ENCODE measurements at regions not wholly inside any gene's neighbourhood (a gene's known extent, or its start where the extent isn't known, plus 50 kb on each side); places are given as distances from the start of the nearest gene placed in this dataset.

DNA sequence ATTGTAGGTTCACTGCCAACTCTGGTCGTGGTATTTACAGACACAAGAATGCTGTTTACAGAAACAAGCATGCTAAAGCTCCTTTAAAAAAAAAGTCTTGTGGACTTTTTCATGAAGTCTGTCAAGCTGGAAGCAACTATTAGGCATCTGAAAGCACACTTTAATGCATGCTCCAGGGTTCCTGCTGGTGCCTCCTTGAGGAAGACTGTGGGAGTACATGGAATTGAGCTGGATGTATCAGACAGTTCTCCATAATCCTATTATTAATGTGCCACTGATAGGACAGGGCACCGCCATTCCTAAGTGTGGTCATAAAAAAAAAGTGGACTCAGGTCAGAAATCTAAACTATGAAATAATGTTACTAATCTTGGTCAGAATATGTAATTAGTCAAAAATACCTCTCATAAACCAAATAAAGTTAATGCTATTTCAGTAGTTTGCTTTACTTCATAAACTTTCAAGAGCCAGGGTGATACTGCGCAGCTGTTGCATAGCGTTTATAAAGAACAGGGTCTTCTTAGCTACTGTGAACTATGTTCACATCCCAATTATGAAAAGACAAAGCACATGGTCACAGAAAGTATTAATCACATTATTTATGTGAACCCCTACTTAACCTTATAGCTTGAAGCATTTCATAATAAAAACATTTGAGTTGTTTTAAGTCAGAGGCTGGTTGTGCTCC, 390.8 kb upstream of the PTGER4 start:
- in situ Hi-C loops (cut with MboI; ENCODE audit: low sequenced_read_pairs), result no loop called here

DNA sequence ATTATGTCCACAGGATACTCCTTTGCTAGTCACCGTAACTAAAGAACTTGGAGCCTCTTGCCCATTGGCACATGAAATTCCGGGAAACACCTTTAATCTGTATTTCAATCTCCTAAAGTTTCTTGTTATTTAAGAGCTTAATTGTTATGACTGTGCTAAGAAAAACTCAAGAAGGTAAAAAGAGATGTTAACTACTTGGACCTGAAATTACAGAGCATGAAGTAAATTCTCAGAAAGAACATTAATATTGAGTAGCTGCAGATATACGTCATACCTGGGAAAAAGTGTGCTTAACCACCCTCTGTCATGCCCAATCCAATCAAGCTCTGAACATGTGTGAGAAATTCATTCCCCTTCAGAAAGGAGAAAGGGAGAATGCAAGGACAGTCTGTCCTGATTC, 394.9 kb upstream of the PTGER4 start:
- in situ Hi-C loops (cut with MboI; ENCODE audit: low sequenced_read_pairs), result no loop called here

DNA sequence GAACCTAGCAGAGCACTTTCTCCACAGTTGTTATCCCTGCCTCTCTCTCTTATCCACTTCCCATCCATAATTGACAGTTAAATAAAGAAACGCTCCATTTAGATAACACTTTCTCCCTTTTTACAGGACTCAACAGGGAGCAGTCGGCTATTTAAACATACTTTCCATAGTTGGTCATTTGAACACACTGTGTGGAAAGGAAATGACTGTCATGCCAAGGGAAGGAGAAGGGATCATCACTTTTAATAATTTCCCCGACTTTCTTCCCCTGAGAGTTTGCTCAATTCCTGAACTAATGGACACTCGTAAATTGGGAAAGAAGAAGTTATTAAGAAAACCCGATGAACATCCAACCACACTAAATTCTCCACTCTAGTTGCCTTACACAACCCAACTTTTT, 400.8 kb upstream of the PTGER4 start:
- in situ Hi-C loops (cut with MboI; ENCODE audit: low sequenced_read_pairs), result no loop called here

DNA sequence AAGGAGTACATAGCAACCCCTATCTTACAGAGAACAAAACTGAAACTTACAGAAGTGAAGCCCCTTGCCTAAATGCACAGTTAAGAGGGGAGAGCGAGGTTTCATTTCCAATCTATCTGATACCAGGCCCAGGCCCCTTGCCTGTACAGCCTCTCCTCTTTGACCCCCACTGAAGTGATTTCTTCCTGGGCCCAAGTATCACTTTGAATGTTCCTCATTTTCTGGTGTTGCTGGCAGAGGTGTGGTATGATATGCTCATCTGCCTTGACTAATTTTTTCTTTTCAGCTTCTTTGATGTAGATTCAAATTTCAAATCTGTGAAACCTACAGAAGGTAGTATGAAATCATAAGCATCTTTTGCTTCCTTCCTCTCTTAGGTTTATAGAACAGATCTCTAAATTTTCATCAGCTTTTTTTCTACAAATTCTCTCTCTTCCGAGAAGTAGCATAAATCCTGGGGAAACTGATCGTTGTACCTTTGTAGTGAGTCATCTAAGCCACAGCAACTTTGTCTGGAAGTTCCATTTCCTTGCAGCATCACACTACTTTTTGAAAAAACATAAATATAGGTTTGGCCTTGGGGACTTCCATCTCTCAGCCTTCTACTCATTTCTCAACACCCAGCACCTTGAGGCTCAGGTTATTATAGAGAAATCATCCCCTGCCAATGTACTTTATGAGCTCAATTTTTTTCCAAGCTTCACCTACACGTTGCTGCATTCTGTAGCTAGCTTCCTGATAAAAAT, 402.4 kb upstream of the PTGER4 start:
- in situ Hi-C loops (cut with MboI; ENCODE audit: low sequenced_read_pairs), result no loop called here

DNA sequence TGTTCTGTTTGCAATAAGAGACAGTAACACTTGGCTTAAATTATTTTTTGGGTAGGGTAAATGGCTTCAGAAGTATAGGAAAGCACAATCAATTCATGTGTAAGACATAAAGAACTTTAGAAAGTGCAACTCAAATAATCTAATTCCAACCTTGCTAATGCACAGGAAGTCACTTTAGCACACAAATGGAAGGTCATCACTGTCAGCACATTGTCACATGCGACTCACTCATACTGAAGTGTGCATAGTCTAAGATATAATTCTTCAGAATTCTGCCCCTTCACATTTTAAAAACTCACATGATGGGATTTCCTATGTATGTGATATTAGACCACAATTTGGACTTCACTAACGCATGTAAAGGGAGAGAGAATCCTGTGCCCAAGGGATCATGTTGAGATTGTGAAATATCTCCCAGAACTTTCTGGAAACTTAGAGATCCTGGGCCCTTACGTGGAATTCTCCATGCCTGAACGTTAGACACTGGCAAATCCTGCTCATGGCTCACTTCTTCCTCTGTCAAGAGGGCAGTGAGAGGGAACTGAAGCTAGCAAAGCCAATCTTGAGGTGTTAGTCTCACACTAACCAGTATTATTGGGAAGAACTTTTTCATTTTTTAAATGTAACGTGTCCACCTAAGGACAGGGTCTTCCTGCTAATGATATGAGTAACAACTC, 403.2 kb upstream of the PTGER4 start:
- in situ Hi-C loops (cut with MboI; ENCODE audit: low sequenced_read_pairs), result no loop called here

DNA sequence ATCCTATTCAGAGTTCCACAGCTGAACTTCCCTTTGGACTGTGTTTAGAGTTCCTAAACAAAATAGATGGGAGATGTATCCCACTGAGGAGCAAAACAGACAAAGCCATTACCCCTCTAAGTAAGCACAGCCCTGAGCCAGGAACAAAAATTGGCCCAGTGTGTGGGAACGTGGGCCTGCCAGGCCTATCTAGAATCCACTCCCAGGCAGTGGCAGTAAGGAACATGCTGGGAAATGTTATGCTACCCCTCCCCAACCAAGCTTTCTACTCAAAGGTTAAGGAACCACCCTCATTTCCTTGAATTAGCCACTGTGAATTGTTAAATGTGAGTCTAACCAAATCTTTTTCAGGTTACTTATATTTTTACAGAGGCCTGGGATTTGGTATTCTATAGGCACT, 405.1 kb upstream of the PTGER4 start:
- in situ Hi-C loops (cut with MboI; ENCODE audit: low sequenced_read_pairs), result no loop called here

DNA sequence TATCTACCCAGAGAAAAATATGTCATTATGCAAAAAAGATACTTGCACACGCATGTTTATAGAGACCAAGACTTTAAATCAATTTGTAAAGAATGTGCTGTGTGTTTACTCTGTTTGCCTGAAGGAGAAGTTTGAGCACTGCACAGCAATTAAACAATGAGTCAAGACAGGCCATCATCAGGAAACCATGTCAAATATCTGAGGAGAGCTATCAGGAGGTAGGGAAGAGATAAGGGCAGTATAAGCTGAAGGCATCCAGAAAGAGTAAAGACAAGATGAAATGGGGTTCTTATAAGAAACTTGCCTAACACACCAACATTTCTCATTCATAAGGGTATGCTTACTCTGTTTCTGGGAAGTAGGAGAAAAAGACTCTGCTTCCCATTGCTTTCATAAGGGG, 405.8 kb upstream of the PTGER4 start:
- in situ Hi-C loops (cut with MboI; ENCODE audit: low sequenced_read_pairs), result no loop called here

DNA sequence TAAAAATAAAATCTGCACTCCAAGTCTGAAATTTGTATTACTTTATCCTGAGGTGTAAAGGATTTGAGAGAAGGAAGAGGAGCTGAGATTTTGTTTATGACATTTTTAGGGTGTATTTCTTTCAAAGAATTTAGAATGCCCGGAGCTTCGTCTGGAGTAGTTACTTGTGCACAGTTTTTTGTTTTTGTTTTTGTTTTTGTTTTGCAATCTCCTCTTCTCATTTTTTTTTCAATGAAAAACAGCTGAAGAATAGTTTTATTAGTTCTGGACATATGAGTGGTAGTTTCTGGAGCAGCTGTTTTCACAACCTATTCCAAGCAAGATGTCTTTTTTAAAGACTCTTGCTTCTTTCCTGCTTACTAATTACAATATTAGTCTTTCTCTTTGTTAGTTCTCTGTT, 408.2 kb upstream of the PTGER4 start:
- in situ Hi-C loops (cut with MboI; ENCODE audit: low sequenced_read_pairs), result no loop called here

DNA sequence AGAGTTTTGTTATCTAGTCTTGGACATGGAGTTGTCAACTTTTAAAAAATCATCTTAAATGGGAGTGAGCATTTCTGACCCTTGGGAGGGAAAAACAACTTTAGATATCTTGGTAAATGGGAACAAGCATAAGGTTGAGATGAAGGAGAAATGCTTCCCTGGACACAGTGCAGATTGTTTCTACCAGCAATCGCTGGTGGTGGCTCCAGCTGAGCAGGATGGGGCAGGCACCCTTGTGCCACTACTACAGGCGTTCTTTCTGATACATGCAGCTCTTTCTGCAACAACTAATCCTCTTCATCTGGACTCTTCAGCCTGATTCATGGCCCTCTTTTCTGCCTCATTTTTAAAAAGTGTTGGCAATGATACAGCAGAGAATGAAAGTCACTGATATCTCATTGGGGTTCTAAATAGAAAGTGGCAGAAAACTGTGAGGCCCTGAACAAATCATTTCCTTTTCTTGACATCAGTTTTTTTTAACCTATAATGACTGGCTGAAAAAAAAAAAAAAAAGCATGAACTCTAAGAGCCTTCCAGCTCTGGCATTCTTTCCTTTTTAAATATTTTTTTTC, 409.4 kb upstream of the PTGER4 start:
- in situ Hi-C loops (cut with MboI; ENCODE audit: low sequenced_read_pairs), result no loop called here

DNA sequence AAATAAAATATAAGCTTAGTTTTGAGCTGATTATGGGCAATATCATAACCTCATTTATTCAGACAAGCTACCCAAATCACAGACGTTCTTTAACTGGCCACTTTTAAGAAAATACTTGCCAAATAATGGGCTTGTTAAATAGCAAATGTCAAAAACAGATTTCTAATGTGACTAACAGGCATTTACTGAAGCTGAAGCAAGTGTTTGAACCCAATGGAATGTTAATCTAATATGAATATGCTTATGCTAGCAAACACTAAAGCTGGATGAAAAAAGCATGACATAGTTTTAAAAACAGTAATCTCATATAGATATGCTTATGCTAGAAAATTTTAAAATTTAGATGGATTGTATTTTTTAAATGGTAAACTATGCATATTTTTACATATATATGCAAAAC, 411.6 kb upstream of the PTGER4 start:
- in situ Hi-C loops (cut with MboI; ENCODE audit: low sequenced_read_pairs), result no loop called here

DNA sequence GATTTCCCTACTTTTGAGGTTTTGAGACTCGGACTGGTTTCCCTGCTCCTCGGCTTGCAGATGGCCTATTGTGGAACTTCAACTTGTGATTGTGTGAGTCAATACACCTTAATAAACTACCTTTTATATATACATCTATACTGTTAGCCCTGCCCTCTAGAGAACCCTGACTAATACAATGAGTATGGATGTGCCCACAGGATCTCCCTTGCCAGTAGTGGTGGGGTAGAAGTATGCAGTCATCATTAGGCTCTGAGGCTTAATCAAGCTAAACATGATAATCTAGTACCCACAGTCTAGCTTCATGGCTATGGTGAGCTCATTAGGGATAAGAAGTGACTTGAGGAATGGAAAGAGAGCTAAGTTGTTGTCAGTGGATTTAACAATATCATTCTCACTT, 412.8 kb upstream of the PTGER4 start:
- in situ Hi-C loops (cut with MboI; ENCODE audit: low sequenced_read_pairs), result no loop called here

DNA sequence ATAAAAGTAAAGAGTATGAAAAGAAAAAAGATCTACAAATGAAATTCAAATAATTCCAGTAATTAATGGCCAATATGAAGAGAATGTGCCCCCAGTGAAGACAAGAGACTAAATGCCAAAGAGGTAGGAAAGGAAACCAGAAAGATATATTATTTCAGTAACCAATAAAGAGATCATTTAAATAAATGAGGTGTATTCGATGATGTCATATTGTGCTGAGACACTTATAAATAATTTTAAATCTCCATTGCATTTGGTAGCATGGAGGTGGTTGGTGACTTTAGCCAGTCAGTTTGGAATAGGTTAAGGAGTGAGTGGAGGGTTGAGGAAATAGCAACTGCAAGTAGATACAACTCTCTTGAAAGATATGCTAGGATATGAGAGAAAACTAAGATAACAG, 417.7 kb upstream of the PTGER4 start:
- in situ Hi-C loops (cut with MboI; ENCODE audit: low sequenced_read_pairs), result no loop called here

DNA sequence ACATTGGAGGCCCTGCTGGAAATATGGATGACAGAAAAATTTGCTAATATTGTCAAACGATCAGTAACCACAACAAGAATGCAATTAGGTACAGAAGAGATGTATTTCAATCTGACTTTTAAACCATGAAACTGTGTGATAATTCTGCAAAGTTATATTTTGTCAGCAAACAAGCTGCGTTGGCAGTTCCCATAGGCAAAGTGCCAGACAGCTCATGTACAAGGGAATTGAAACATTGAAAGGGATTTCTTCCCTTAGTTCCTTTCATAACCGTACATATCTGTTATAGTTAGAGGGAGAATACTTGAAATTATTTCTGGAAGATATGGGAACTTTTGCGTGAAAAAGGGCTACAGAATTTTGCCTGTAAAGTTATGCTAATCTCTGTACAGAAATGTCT, 419.4 kb upstream of the PTGER4 start:
- in situ Hi-C loops (cut with MboI; ENCODE audit: low sequenced_read_pairs), result no loop called here

DNA sequence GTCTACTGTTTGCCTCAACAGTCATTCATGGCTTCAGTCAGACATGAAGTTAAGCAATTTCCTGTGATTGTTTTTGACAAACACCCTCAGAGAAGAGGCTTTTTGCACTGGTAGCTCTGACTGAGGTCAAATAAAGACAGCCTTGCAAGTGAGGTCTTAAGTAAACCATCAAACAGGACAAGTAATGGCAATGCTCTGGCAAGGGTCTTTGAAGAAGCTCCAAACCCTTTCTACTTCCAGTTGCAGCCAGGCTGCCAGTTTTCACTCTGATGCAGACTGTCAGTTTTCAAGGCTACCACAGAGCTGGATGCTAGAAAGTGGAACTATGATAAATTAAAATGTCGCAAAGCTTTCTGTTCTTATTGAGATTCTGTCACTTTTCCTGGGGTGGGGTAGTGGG, 421.5 kb upstream of the PTGER4 start:
- in situ Hi-C loops (cut with MboI; ENCODE audit: low sequenced_read_pairs), result no loop called here

DNA sequence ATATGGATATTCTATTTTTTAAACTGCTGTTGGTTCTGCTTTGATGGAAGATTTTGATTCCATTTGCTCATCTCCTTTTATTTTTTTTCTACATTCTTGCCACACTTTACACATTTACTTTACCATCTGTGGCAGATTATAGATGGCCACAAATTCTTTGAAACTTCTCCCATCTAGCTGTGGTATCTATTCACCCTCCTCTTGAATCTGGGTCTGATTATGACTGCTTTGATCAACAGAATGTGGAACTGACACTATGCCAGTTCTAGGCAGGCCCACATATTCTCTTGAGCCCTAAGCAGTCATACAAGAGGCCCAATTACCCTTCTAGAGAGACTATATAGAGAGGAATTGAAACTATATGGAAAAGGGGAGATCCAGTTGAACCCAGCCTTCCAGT, 439.0 kb upstream of the PTGER4 start:
- in situ Hi-C loops (cut with MboI; ENCODE audit: low sequenced_read_pairs), result no loop called here

DNA sequence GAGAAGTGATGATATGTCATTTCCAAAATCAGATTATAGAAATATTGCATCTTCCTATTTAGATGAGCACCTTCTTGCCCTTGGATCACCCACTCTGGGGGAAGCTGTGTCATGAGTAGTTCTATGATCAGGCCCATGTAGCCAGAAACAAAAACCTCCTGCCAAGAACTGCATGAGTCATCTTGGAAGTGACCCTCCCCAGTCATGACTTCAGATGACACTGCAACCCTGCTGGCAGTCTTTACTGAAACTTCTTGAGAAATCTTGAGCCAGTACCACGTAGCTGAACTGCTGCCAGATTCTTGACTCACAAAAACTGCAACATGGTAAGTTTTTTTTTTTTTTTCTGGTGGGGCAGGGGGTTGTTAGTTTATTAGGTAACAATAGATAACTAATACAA, 439.6 kb upstream of the PTGER4 start:
- in situ Hi-C loops (cut with MboI; ENCODE audit: low sequenced_read_pairs), result no loop called here

DNA sequence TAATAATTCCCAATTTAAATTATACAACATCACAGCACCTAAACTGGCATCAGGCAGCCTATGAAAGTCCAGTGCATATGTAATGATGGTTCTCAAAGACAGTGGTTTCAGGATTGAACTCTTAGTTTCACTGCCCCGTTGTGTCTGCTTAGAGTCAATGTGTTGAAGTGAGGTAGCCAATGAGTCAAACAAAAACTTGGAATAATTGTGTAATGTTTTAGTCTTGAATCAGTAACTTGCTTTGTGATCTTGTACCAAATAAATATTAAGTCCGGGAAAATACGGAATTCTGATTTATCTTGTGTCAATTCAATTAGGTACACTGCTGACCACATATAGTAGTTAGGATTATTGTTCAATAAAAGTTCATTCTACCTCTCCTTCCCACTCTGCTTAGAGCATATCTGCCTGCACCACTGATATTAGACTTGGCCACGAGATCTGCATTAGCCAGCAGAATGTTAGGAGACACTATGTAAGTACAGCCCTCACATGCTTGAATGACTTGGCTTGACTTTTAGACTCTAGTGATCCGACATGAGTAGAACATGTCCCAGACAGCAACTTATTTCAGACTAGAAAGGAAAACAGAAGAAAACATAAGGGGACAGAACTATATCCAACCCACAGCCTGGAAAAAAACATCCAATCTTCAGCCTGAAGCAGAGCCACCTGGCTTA, 441.5 kb upstream of the PTGER4 start:
- in situ Hi-C loops (cut with MboI; ENCODE audit: low sequenced_read_pairs), result no loop called here

DNA sequence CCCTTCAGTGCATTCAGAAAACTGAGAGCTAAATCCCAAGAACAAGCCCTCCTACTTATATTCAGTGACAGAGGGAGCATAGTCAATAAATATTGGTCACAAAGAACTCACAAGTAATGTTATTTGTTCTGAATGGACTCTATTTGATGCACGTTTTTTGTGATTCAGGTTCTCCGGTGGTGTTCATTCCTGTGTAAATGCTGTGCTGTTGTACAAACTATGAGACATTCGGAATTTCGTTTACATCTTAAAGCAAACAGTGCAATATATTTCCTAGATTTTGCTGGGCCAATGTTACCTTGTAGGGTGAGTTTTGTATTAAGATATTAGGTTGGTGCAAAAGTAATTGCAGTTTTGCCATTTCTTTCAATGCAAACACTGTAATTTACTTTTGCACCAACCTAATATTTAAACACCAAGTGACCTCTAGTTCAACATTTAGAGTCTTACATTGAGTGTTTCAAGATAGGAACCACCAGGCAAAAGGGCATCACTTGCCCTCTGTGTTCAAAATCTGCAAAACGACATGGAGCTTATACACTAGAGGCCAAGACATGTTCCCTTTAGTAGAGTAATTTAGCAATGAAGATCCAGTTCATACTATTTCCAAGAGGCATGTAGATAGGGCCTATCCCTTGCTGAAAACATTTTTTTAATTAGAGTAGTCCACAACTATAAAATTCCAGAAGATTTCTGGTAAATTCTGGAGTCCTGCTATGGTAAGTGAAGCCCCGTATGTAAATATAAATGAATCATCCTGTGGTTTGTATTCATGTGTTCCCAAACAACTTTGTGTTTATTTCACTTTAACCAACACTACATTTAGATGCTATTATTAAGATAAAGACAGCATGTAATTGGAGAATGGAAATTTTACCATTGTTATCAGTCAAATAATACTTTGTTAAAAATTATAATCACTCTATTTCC, 444.0 kb upstream of the PTGER4 start:
- in situ Hi-C loops (cut with MboI; ENCODE audit: low sequenced_read_pairs), result no loop called here

DNA sequence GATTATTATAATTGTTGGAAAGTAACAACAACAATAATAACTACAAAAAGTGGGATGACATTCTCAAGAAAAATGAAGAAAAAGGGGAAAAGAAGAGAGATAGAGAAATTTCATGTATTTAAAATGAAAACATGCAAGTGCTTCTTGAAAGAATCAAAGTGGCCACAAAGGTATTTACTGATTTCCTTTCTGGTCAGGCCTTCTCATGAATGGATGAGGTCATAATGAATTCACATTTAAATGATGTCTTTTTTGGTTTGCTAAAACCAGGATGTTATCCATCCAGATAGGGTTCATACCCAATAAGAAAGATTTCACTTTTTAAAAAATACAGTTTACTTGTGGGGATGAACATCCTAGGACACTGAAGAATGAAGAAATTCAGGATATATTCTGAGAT, 446.4 kb upstream of the PTGER4 start:
- in situ Hi-C loops (cut with MboI; ENCODE audit: low sequenced_read_pairs), result no loop called here

DNA sequence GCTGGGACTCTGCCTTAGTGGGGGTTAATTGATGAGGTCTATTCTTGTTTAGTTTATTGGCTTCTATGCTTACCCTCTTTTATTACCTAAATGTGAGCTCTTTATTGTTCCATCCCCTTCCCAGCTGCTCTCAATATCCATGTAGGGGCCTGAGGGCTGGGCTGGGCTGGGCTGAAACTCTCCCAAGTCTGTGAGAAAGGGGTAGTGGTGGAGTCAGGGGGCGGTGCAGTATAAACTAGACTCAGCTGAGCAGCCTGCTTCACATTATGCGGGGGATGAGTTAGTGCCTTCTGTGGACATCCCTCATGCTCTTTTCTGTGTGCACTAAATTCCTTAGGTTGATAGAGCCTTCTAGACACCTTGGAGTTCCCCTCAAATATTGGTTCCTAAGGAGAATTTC, 451.8 kb upstream of the PTGER4 start:
- in situ Hi-C loops (cut with MboI; ENCODE audit: low sequenced_read_pairs), result no loop called here

Data from hTERT RPE-1 (cell line).